EL (cell line): ENCODE measurements at regions not wholly inside any gene's neighbourhood (a gene's known extent, or its start where the extent isn't known, plus 50 kb on each side); places are given as distances from the start of the nearest gene placed in this dataset.

Source experiments
- DNase-seq: peaks from one replicate; pipeline ENCODE4 v3.0.0-alpha.2; 2016

DNA sequence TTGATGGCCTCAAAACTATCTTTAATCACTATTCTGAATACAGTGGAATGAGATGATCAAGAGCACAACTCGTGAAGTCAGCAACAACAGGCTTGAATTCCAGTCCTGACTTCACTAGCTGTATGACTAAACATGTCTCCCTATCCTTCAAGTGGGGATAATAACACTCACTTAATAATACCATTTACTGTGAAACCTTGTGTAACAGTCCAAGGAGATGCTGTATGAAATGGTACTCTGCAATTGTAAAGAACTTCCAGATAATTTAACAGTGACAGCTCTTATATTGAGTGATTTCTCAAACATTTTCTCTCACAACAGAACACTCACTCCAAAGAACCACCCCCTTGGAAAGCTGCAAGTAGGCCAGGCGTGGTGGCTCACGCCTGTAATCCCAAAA is 823.1 kb downstream of the DIAPH3 start:
- DNase-seq = no peak

GRCh38 chr13:59342400-59342799 is 821.3 kb downstream of the DIAPH3 start:
- DNase-seq = no peak

DNA sequence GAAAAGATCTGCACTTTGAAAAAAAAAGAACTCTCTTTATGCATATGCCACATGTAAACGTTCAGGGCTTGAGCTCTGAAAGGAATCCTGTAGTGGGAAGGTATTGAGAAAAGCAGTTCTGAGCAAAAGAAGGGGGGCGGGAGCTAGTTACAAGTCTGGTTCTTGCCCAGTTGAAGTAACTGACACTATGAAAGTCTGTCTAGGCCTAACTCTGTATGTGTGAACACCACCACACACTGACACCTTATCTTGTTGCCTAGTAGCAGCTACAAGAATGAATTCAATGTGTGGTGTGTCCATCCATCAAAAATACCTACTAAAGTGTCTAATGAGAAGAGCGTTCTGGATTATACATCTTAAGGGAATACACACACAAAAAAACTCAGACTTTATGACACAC is 820.6 kb downstream of the DIAPH3 start:
- DNase-seq = no peak

- DNase-seq = no peak
Observed at GRCh38 chr13:59343993-59344822, 819.5 kb downstream of the DIAPH3 start.

- DNase-seq = no peak
Observed at GRCh38 chr13:59345311-59345710, 818.4 kb downstream of the DIAPH3 start.

DNA sequence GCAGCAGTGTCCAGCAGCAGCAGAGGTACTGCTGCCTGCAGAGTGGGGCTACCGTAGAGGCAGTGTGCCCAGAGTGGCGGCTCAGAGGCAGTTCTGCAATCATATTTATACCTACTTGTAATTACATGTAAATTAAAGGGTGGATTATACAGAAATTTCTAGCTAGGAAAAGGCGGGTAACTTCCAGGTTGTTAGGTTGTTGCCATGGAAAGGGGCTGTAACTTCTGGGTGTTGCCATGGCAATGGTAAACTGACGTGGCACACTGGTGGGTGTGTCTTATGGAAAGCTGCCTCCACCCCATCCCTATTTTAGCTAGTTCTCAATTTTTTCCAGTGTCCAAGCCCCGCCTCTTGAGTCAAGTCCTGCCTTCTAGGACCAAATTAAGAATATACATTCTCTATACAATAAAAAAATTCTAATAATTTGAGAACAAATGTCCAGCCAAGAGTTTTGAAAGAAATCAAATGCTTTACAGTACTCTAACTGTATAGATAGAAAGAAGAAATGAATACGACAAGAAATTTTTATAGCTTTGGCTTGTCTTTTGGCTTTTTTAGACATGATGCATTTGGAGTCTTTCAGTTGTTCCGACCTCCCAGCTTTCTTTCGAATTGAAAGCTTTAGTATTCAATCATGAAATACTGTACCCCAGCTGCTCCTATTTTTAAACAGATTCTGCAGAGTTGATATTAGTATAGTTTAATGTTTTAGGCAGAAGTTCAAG is 816.6 kb downstream of the DIAPH3 start:
- DNase-seq = no peak

DNA sequence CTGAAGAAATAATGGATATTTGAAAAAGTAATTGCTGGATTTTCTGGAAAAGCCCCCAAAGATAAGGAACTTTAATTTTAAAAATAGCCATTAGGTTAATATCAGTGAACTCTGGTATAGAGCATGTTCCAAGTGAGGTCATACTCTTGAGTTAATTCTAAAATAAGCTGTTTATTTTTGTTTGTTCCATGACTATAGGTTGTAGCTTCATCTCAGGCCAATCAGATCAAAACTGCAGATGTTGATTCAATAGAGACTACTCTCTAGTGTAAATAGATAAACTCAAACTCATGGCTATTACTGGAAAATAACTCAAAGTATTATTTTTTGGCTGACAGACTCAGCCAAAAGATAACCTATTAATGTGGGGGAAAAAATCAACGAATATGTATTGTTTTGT is 815.1 kb downstream of the DIAPH3 start:
- no peak for DNase-seq

DNA sequence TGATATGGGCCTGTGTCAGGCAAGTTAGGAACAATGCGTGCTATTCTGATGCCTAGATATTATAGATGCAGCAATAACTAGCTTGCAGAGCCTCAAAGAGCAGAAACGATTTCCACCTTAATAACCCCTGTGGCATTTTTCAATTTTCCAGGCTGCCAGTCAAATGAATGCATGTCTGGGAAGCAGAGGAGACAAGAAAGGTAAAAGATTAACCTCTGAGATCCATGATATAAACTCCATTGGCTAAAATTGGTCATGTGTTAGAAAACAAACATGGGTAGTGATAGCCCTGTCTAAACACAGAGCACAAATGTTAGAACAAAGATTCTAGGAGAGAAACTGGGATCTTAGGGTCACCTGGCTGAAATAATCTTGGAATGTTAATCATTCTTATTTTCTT is 811.1 kb downstream of the DIAPH3 start:
- no peak for DNase-seq

- no peak for DNase-seq
Observed at GRCh38 chr13:59354665-59355369, 808.9 kb downstream of the DIAPH3 start.

DNA sequence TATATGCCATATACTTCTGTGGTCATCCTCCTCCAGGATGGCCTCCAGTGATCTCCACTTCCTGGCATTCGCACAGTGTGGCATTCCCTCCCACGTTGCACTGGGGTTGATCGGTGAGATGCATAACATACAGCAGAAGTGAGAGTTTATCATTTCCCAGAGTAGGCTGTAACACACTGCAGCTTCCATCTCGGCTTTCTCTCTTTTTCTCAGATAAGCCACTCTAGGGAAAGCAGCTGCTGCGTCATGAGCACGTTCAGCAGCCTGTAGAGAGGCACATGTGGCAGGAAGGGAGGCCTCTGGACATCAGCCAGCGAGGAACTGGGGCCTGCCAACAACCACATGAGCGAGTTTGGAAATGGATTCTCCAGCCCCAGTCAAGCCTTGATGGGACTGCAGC is 807.1 kb downstream of the DIAPH3 start:
- peak; percentile 28 for DNase-seq

- no peak for DNase-seq
Observed at GRCh38 chr13:59358014-59358413, 805.7 kb downstream of the DIAPH3 start.

- DNase-seq = no peak
Observed at GRCh38 chr13:59360108-59360507, 803.6 kb downstream of the DIAPH3 start.

DNA sequence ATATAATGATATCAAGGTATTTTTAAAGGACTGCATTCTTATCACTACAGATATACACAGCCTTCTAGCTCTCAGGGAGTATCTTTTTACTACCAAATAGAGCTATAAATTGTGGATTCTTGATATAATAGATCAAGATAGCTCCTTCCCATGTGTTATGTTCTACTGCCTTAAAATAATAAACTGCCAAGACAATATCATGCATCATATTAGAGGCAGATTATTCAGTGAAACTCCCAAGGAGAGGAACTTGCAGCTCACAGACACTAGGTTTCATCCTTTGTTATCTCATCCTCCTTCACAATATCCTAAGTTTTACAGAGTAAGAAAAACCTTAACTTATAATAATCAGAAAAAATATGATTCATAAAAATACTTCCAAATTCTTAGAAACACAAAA is 802.8 kb downstream of the DIAPH3 start:
- DNase-seq = no peak

DNA sequence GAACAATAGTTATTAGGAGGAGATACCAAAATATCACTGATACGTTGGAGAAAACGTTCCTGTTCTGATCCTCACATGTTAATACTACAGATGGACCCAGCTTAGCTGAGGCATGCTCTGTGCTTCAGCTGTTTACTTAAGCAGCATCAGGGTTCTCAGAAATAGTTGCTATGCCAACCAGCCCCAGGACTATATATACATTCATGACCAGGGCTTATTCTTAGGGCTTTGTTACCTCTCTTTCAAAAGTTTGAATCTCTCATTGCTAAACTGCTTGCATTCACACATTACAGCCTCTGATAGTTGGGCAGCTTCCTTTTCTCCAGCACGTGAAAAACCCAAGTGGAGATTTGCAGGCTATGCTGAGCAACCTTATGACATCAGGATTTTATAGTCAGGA is 800.4 kb downstream of the DIAPH3 start:
- DNase-seq = no peak

- DNase-seq = no peak
Observed at GRCh38 chr13:59363947-59364346, 799.8 kb downstream of the DIAPH3 start.

- DNase-seq = no peak
Observed at GRCh38 chr13:59364641-59365085, 799.1 kb downstream of the DIAPH3 start.

GRCh38 chr13:59367467-59367866 is 796.3 kb downstream of the DIAPH3 start:
- DNase-seq = no peak

GRCh38 chr13:59367904-59368303 is 795.8 kb downstream of the DIAPH3 start:
- no peak for DNase-seq

- no peak for DNase-seq
Observed at GRCh38 chr13:59368693-59369092, 795.0 kb downstream of the DIAPH3 start.

DNA sequence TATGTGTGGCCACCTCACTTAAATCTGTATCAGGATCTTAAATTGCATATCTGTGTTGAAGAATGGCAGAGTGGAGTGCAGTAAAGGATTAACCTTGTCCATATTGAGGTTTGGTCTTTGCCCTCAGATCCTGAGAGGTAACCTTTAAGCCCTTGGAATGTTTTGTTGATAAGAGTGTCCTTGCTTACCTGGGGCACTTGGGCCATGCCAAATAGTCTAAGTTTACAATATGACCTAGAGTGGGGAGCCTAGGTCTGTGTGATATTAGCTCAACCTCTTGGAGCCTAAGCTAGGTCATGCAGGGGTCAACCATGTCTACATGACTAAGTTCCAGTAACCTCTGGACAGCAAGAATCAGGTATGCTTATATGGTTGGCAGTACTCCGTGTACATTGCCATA is 792.5 kb downstream of the DIAPH3 start:
- no peak for DNase-seq

DNA sequence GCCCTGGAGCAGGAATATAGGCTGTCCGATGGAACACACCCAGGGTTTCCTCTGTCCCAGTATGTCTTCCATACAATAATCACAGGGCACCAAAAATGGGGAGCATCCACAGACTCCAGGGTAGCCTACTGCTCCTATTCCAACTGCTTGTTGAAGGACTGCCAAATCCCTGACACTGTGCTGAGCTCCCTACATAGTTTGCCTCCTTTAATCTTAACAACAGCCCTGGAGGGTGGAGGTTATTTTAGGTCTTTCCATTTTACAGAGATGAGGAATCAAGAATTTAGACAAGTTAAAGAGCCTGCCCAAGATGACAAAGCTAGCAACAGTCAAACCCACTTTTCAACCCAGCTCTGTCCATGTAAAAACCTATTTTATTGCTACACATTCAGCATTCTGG is 790.4 kb downstream of the DIAPH3 start:
- no peak for DNase-seq

GRCh38 chr13:59374691-59375090 is 789.0 kb downstream of the DIAPH3 start:
- DNase-seq = no peak

DNA sequence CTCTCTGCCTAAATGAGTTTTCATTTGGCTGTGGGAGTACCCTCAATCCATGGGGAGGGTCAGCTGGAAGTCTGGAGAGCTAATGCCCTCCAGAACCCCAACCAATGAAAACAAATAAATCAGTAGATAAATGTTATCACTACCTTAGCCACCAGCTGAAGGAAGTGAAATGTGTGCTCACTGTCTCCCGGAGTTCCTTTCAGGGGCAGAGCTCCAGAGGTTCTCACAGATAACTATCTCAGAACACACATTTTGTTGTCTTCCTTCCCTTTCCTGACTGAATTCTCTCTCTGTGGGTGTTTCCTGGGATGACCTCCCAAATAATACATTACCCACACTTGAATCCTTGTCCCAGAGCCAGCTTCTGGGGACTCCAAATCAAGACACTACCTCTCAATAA is 779.6 kb downstream of the DIAPH3 start:
- DNase-seq = no peak

DNA sequence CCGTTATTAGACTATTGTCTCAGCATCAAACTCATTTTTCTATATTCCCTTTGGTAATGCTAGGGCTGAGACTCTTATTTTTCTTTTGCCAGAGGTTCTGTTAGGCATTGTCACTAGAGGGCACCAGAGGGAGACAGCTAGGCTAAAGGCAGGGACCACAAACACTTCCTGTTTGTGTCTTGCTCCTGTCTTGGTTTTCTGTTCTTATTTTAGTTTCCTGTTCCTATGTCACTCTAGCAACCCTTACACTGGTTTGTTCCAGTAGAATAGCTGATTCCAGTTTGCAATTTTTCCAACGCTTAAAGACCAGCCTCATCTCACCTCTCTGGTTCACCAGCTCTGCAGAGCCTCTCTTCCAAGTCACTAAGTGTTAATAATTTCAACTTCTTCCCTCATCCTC is 772.0 kb downstream of the DIAPH3 start:
- DNase-seq = peak; percentile 68
